ENCODE measurements at regions not wholly inside any gene's neighbourhood (a gene's known extent, or its start where the extent isn't known, plus 50 kb on each side); places are given as distances from the start of the nearest gene placed in this dataset.

DNA sequence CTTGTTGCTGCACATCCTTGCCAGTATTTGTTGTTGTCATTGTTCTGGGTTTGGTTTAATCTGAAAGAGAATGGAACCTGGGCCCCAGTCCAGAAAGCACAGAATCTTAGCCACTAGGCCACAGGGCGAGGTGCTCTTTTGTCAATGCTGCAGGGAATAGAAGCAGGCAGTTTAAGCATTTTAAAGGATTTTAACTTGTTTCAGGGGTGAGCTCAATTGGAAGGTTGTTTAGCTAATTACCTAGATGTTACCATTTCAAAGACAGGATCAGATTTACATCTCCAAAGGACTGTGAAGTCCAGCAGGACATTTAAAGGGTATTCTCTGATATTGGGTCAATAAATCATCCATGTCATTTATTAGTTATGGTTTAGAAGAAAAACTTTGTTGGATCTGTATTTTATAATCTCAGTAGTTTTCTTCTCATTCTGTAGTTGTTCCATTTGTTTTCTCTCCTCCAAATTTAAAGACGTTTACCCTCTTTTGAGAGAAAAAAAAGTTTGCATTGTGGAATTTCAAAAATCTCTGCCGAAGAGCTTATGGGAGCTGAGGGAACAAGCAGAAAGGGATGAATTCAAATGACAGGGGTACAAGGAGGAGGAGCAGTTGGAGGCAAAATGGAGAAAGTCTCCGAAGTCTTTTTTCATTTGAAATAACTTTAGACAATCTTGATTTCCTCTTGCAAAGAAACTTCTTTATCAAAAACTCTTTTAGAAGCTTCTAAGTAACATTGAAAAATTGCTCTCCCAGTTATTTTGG lies 57.5 kb upstream of the FAM47C start:
- TF ChIP-seq, protein P1, sequence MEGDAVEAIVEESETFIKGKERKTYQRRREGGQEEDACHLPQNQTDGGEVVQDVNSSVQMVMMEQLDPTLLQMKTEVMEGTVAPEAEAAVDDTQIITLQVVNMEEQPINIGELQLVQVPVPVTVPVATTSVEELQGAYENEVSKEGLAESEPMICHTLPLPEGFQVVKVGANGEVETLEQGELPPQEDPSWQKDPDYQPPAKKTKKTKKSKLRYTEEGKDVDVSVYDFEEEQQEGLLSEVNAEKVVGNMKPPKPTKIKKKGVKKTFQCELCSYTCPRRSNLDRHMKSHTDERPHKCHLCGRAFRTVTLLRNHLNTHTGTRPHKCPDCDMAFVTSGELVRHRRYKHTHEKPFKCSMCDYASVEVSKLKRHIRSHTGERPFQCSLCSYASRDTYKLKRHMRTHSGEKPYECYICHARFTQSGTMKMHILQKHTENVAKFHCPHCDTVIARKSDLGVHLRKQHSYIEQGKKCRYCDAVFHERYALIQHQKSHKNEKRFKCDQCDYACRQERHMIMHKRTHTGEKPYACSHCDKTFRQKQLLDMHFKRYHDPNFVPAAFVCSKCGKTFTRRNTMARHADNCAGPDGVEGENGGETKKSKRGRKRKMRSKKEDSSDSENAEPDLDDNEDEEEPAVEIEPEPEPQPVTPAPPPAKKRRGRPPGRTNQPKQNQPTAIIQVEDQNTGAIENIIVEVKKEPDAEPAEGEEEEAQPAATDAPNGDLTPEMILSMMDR (IDR thresholded peaks at IDR 0.05), result no peak
- TF ChIP-seq POLR2A (IDR thresholded peaks at IDR 0.05), result no peak
- no peak for TF ChIP-seq POLR2AphosphoS5 (IDR thresholded peaks at IDR 0.05)
